Endothelial cell of umbilical vein (primary cell): ENCODE measurements at regions not wholly inside any gene's neighbourhood (a gene's known extent, or its start where the extent isn't known, plus 50 kb on each side); places are given as distances from the start of the nearest gene placed in this dataset.

Experiments used
- BruUV-seq: library from RNA; stranded (reverse); fragments of 400-500 nt; replicated peaks from 2 replicates; lab custom pipeline; 2021; lab: Mats Ljungman, UMichigan
- CTCF ChIA-PET: fragments of 300-600, 350-600 bp; sonication (Branson Sonifier 250); formaldehyde crosslinking; loops from one replicate; lab custom pipeline; 2021; ENCODE audit warnings: antibody characterized with exemption, inconsistent platforms; lab: Charles Lee
- POLR2A ChIA-PET: fragments of 300-600, 350-600 bp; sonication (Branson Sonifier 250); formaldehyde crosslinking; loops from one replicate; lab custom pipeline; 2021; ENCODE audit warnings: antibody characterized with exemption, inconsistent platforms; lab: Charles Lee
- DNase-seq: peaks from one replicate; pipeline ENCODE4 v3.0.0-alpha.2; 2011; ENCODE audit warnings: low read depth, low spot score
- FAIRE-seq: peaks from 2 replicates; lab custom pipeline; 2011; peaks lifted over from hg19 to GRCh38; lab: Jason Lieb, UNC
- H2AFZ ChIP-seq: 2 replicates; pipeline ENCODE4 v1.6.0; 2012; ENCODE audit warnings: low read depth, low read length, control low read depth, inconsistent platforms
- H3K27ac ChIP-seq: 2 replicates; pipeline ENCODE4 v1.5.1; 2011; ENCODE audit warnings: low read depth, mild to moderate bottlenecking, control low read depth, low read length, moderate library complexity; ENCODE audit not compliant: insufficient read depth
- H3K27me3 ChIP-seq, 2 experiments: 2 replicates each; pipeline versions ENCODE4 v1.6.0 to v1.6.1; 2011; ENCODE audit warnings: low read length in 2 of 2, mixed read lengths in 1 of 2; ENCODE audit not compliant: control insufficient read depth in 2 of 2, insufficient read depth in 2 of 2
- H3K36me3 ChIP-seq, 2 experiments: 2 replicates in 1 of 2; 3 replicates in 1 of 2; pipeline ENCODE4 v1.5.1; 2011; ENCODE audit warnings: low read length in 2 of 2, mild to moderate bottlenecking in 1 of 2, moderate library complexity in 1 of 2; ENCODE audit not compliant: control insufficient read depth in 2 of 2, insufficient read depth in 2 of 2; ENCODE audit errors: extremely low read depth in 1 of 2
- H3K4me1 ChIP-seq: 3 replicates; pipeline ENCODE4 v1.5.1; 2011; ENCODE audit warnings: mild to moderate bottlenecking, low read length; ENCODE audit not compliant: control insufficient read depth, insufficient read depth; ENCODE audit errors: extremely low read depth
- H3K4me2 ChIP-seq: 2 replicates; pipeline ENCODE4 v1.6.1; 2011; ENCODE audit warnings: low read length, control low read depth, mixed read lengths; ENCODE audit not compliant: insufficient read depth
- H3K4me3 ChIP-seq, 3 experiments: fragments of 200-600 bp in 1 of 3; sonication (generic), shearing (Covaris generic) in 1 of 3; replicated peaks in 1 of 3; 2 replicates each; pipeline ENCODE4 v1.5.1; 2011 to 2016; ENCODE audit warnings: control low read depth in 3 of 3, low read length in 3 of 3, mild to moderate bottlenecking in 2 of 3, inconsistent platforms in 1 of 3, low read depth in 1 of 3, moderate library complexity in 1 of 3; ENCODE audit not compliant: insufficient read depth in 1 of 3
- H3K79me2 ChIP-seq: 2 replicates; pipeline ENCODE4 v1.6.0; 2012; ENCODE audit warnings: low read length, inconsistent platforms; ENCODE audit not compliant: control insufficient read depth, insufficient read depth
- H3K9ac ChIP-seq: replicated peaks from 2 replicates; pipeline ENCODE3; 2011; ENCODE audit warnings: low read length, control low read depth; ENCODE audit not compliant: insufficient read depth; ENCODE audit errors: extremely low read depth
- H3K9me1 ChIP-seq: replicated peaks from 3 replicates; pipeline ENCODE4 v1.6.0; 2011; ENCODE audit warnings: mild to moderate bottlenecking, low read length; ENCODE audit not compliant: control insufficient read depth, insufficient read depth; ENCODE audit errors: extremely low read depth
- H3K9me3 ChIP-seq: replicated peaks from 2 replicates; pipeline ENCODE4 v1.5.1; 2012; ENCODE audit warnings: low read length, inconsistent platforms; ENCODE audit not compliant: control insufficient read depth, insufficient read depth
- H4K20me1 ChIP-seq: replicated peaks from 2 replicates; pipeline ENCODE3; 2011; ENCODE audit warnings: mild to moderate bottlenecking, low read length; ENCODE audit not compliant: control insufficient read depth, insufficient read depth; ENCODE audit errors: extremely low read depth
- CTCF ChIP-seq, 2 donors: IDR thresholded peaks; 1 replicate in 1 of 2; 2 replicates in 1 of 2; pipeline ENCODE4 v1.5.1; 2011; ENCODE audit warnings: low read length in 2 of 2, mild to moderate bottlenecking in 2 of 2, moderate library complexity in 2 of 2, control low read depth in 1 of 2, inconsistent platforms in 1 of 2, low read depth in 1 of 2; ENCODE audit not compliant: insufficient read depth in 1 of 2; ENCODE audit errors: extremely low read depth in 1 of 2
- EZH2 ChIP-seq: IDR thresholded peaks from 2 replicates; pipeline ENCODE4 v1.6.1; 2012; ENCODE audit warnings: borderline replicate concordance, low read depth, mild to moderate bottlenecking, moderate library complexity, low read length, inconsistent platforms; ENCODE audit not compliant: severe bottlenecking
- FOS ChIP-seq: IDR thresholded peaks from 2 replicates; pipeline ENCODE4 v1.6.1; 2011; ENCODE audit warnings: mild to moderate bottlenecking, low read length, moderate library complexity, borderline replicate concordance; ENCODE audit not compliant: insufficient read depth
- GATA2 ChIP-seq: IDR thresholded peaks from 2 replicates; pipeline ENCODE4 v1.7.0; 2011; ENCODE audit warnings: low read depth, mild to moderate bottlenecking, moderate library complexity, mixed read lengths, low read length; ENCODE audit not compliant: insufficient read length, insufficient read depth
- JUN ChIP-seq: IDR thresholded peaks from 2 replicates; pipeline ENCODE4 v1.6.1; 2011; ENCODE audit warnings: borderline replicate concordance, low read depth; ENCODE audit not compliant: insufficient read length, insufficient read depth
- MYC ChIP-seq: IDR thresholded peaks from one replicate; pipeline ENCODE4 v1.6.1; 2011; ENCODE audit warnings: mild to moderate bottlenecking, low read depth, low read length
- POLR2A ChIP-seq: IDR thresholded peaks from 2 replicates; pipeline ENCODE4 v1.6.1; 2012; ENCODE audit warnings: low read depth, mild to moderate bottlenecking, control low read depth, low read length
- POLR2AphosphoS5 ChIP-seq: IDR thresholded peaks from 2 replicates; pipeline ENCODE4 v1.6.1; 2012; ENCODE audit warnings: low read depth, mild to moderate bottlenecking, control low read depth, low read length, moderate library complexity; ENCODE audit not compliant: insufficient read depth
- dilution Hi-C: fragments of 300-500 bp; cut with MboI; formaldehyde crosslinking; loops from one replicate; pipeline ENCODE4 v1.15.0; 2019; ENCODE audit warnings: low sequenced_read_pairs; ENCODE audit not compliant: extremely low pct_ligation_motif_present
- intact Hi-C: fragments of 100-400 bp; cut with micrococcal nuclease; formaldehyde crosslinking; loops from one replicate; pipeline ENCODE4 v1.10.0; 2022
- TF ChIP-seq, protein P1 (sequence below): IDR thresholded peaks from 2 replicates; pipeline ENCODE4 v1.6.1; 2011; ENCODE audit not compliant: insufficient read depth, insufficient read length

DNA sequence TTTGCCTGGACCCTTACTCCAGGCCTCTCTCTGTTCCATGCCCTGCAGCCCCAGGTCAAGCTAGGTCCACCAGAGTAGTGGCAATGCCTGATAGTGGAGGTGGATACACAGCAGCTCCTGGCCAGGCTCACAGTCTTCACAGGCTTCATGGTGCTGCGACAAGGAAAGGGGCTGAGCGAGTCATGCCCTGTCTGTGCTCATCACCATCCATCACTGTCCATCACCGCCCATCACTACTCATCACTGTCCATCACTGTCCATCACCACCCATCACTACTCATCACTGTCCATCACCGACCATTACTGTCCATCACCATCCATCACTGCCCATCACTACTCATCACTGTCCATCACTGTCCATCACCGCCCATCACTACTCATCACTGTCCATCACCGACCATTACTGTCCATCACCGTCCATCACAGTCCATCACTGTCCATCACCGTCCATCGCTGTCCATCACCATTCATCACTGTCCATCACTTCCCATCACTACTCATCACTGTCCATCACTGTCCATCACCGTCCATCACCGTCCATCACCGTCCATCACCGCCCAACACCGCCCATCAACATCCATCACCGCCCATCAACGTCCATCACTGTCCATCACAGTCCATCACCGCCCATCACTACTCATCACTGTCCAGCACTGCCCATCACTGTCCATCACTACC is 57.1 kb upstream of the OTOS start:
- no peak overlapping the region for H3K9ac ChIP-seq
- no TSS peak for BruUV-seq
- FAIRE-seq (no peak), DNase-seq (no peak)
- no peaks in the 10 kb centered on the region for H3K79me2 ChIP-seq
- no peaks in the 10 kb centered on the region for H3K9me1 ChIP-seq
- H3K4me2 ChIP-seq: no peak overlapping the region
- H3K27ac ChIP-seq: no peak overlapping the region
- no peak overlapping the region for H2AFZ ChIP-seq
- ChIA-PET CTCF (no interaction called here), POLR2A (no interaction called here)
- no peaks in the 10 kb centered on the region for H3K4me1 ChIP-seq
- intact Hi-C loops: no loop called here
- TF ChIP-seq POLR2AphosphoS5: no peak
- no peak for TF ChIP-seq JUN
- TF ChIP-seq EZH2: no peak
- no peak for TF ChIP-seq GATA2
- no peak for TF ChIP-seq FOS
- TF ChIP-seq, protein P1, sequence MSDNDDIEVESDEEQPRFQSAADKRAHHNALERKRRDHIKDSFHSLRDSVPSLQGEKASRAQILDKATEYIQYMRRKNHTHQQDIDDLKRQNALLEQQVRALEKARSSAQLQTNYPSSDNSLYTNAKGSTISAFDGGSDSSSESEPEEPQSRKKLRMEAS: no peak
- TF ChIP-seq POLR2A: no peak
- no peak for TF ChIP-seq MYC
- no peak for TF ChIP-seq CTCF (IDR thresholded peaks at IDR 0.05; ENCODE audit: extremely low read depth in 1 of 2, insufficient read depth in 1 of 2, low read depth in 1 of 2, low read length in 2 of 2)
- H3K4me3 ChIP-seq: no peak overlapping the region
- no peaks in the 10 kb centered on the region for H3K27me3 ChIP-seq
- no peaks in the 10 kb centered on the region for H4K20me1 ChIP-seq
- dilution Hi-C loops: no loop called here
- H3K9me3 ChIP-seq: no peaks in the 10 kb centered on the region
- H3K36me3 ChIP-seq: no peaks in the 10 kb centered on the region
